ENCODE measurements at regions not wholly inside any gene's neighbourhood (a gene's known extent, or its start where the extent isn't known, plus 50 kb on each side); places are given as distances from the start of the nearest gene placed in this dataset.
"Not testable (repeated sequence)": the region's sequence is repeated elsewhere in the genome, so short reads cannot be mapped to it uniquely, and the experiment has no call there.

GRCh38 chr1:121558034-121558433 is 373.3 kb downstream of the SRGAP2C start:
- H3K27ac ChIP-seq (ENCODE audit: low read depth in 2 of 2, low read length in 2 of 2) = not testable (repeated sequence)

GRCh38 chr1:121558514-121558913 is 373.7 kb downstream of the SRGAP2C start:
- H3K36me3 ChIP-seq (ENCODE audit: control insufficient read depth in 2 of 2, insufficient read depth in 2 of 2, low read length in 2 of 2) = no peaks in the 10 kb centered on the region
- H3K4me3 ChIP-seq (ENCODE audit: low read length in 2 of 2) = no peak overlapping the region
- H3K27ac ChIP-seq (ENCODE audit: low read depth in 2 of 2, low read length in 2 of 2) = no peak overlapping the region
- H3K9ac ChIP-seq (ENCODE audit: low read depth in 1 of 2, low read length in 2 of 2) = no peak overlapping the region
- no peaks in the 10 kb centered on the region for H3K4me1 ChIP-seq (ENCODE audit: control insufficient read depth in 2 of 2, insufficient read depth in 2 of 2, low read length in 2 of 2)
- no peaks in the 10 kb centered on the region for H3K9me3 ChIP-seq (ENCODE audit: control insufficient read depth in 2 of 2, low read length in 2 of 2)
- H3K27me3 ChIP-seq (ENCODE audit: control insufficient read depth in 2 of 2, insufficient read depth in 2 of 2, low read length in 2 of 2) = no peaks in the 10 kb centered on the region

More at GRCh38 chr1:121558034-121558433, 373.3 kb downstream of the SRGAP2C start:
- not testable (repeated sequence) for H3K9ac ChIP-seq (ENCODE audit: low read depth in 1 of 2, low read length in 2 of 2); H3K9me3 ChIP-seq (ENCODE audit: control insufficient read depth in 2 of 2, low read length in 2 of 2); H3K36me3 ChIP-seq (ENCODE audit: control insufficient read depth in 2 of 2, insufficient read depth in 2 of 2, low read length in 2 of 2); H3K4me3 ChIP-seq (ENCODE audit: low read length in 2 of 2); H3K4me1 ChIP-seq (ENCODE audit: control insufficient read depth in 2 of 2, insufficient read depth in 2 of 2, low read length in 2 of 2); H3K27me3 ChIP-seq (ENCODE audit: control insufficient read depth in 2 of 2, insufficient read depth in 2 of 2, low read length in 2 of 2)

- Histone ChIP-seq H3K4me3 (ENCODE audit: low read length in 2 of 2) (no peak overlapping the region), H3K27ac (ENCODE audit: low read depth in 2 of 2, low read length in 2 of 2) (no peak overlapping the region), H3K9me3 (ENCODE audit: control insufficient read depth in 2 of 2, low read length in 2 of 2) (no peaks in the 10 kb centered on the region), H3K4me1 (ENCODE audit: control insufficient read depth in 2 of 2, insufficient read depth in 2 of 2, low read length in 2 of 2) (no peaks in the 10 kb centered on the region), H3K36me3 (ENCODE audit: control insufficient read depth in 2 of 2, insufficient read depth in 2 of 2, low read length in 2 of 2) (no peaks in the 10 kb centered on the region), H3K9ac (ENCODE audit: low read depth in 1 of 2, low read length in 2 of 2) (no peak overlapping the region), H3K27me3 (ENCODE audit: control insufficient read depth in 2 of 2, insufficient read depth in 2 of 2, low read length in 2 of 2) (no peaks in the 10 kb centered on the region)
These were observed 381.6 kb downstream of the SRGAP2C start for GRCh38 chr1:121566346-121566745.

GRCh38 chr1:121569428-121569827 is 384.7 kb downstream of the SRGAP2C start:
- Histone ChIP-seq H3K4me3 (ENCODE audit: low read length in 2 of 2) (no peak overlapping the region), H3K27me3 (ENCODE audit: control insufficient read depth in 2 of 2, insufficient read depth in 2 of 2, low read length in 2 of 2) (no peaks in the 10 kb centered on the region), H3K9me3 (ENCODE audit: control insufficient read depth in 2 of 2, low read length in 2 of 2) (no peaks in the 10 kb centered on the region), H3K36me3 (ENCODE audit: control insufficient read depth in 2 of 2, insufficient read depth in 2 of 2, low read length in 2 of 2) (no peaks in the 10 kb centered on the region), H3K27ac (ENCODE audit: low read depth in 2 of 2, low read length in 2 of 2) (no peak overlapping the region), H3K4me1 (ENCODE audit: control insufficient read depth in 2 of 2, insufficient read depth in 2 of 2, low read length in 2 of 2) (no peaks in the 10 kb centered on the region), H3K9ac (ENCODE audit: low read depth in 1 of 2, low read length in 2 of 2) (no peak overlapping the region)

- H3K9ac ChIP-seq (ENCODE audit: low read depth in 1 of 2, low read length in 2 of 2); H3K4me1 ChIP-seq (ENCODE audit: control insufficient read depth in 2 of 2, insufficient read depth in 2 of 2, low read length in 2 of 2); H3K27me3 ChIP-seq (ENCODE audit: control insufficient read depth in 2 of 2, insufficient read depth in 2 of 2, low read length in 2 of 2); H3K9me3 ChIP-seq (ENCODE audit: control insufficient read depth in 2 of 2, low read length in 2 of 2); H3K36me3 ChIP-seq (ENCODE audit: control insufficient read depth in 2 of 2, insufficient read depth in 2 of 2, low read length in 2 of 2); H3K4me3 ChIP-seq (ENCODE audit: low read length in 2 of 2); H3K27ac ChIP-seq (ENCODE audit: low read depth in 2 of 2, low read length in 2 of 2): not testable (repeated sequence)
These were observed 389.2 kb downstream of the SRGAP2C start for GRCh38 chr1:121573881-121574504.

GRCh38 chr1:121574505-121574899 is 389.7 kb downstream of the SRGAP2C start:
- not testable (repeated sequence) for H3K4me3 ChIP-seq (ENCODE audit: low read length in 2 of 2); H3K9me3 ChIP-seq (ENCODE audit: control insufficient read depth in 2 of 2, low read length in 2 of 2); H3K4me1 ChIP-seq (ENCODE audit: control insufficient read depth in 2 of 2, insufficient read depth in 2 of 2, low read length in 2 of 2); H3K27me3 ChIP-seq (ENCODE audit: control insufficient read depth in 2 of 2, insufficient read depth in 2 of 2, low read length in 2 of 2); H3K36me3 ChIP-seq (ENCODE audit: control insufficient read depth in 2 of 2, insufficient read depth in 2 of 2, low read length in 2 of 2); H3K27ac ChIP-seq (ENCODE audit: low read depth in 2 of 2, low read length in 2 of 2); H3K9ac ChIP-seq (ENCODE audit: low read depth in 1 of 2, low read length in 2 of 2)

DNA sequence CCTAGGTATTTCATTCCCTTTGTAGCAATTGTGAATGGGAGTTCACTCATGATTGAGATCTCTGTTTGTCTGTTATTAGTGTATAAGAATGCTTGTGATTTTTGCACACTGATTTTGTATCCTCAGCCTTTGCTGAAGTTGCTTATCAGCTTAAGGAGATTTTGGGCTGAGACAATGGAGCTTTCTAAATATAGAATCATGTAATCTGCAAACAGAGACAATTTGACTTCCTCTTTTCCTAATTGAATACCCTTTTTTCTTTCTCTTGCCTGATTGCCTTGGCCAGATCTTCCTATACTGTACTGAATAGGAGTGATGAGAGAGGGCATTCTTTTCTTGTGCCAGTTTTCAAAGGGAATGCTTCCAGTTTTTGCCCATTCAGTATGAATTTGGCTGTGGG is 398.1 kb downstream of the SRGAP2C start:
- H3K27me3 ChIP-seq (ENCODE audit: control insufficient read depth in 2 of 2, insufficient read depth in 2 of 2, low read length in 2 of 2); H3K4me3 ChIP-seq (ENCODE audit: low read length in 2 of 2); H3K36me3 ChIP-seq (ENCODE audit: control insufficient read depth in 2 of 2, insufficient read depth in 2 of 2, low read length in 2 of 2); H3K9ac ChIP-seq (ENCODE audit: low read depth in 1 of 2, low read length in 2 of 2); H3K9me3 ChIP-seq (ENCODE audit: control insufficient read depth in 2 of 2, low read length in 2 of 2); H3K4me1 ChIP-seq (ENCODE audit: control insufficient read depth in 2 of 2, insufficient read depth in 2 of 2, low read length in 2 of 2); H3K27ac ChIP-seq (ENCODE audit: low read depth in 2 of 2, low read length in 2 of 2): not testable (repeated sequence)

GRCh38 chr1:121586369-121587229 is 401.8 kb downstream of the SRGAP2C start:
- Histone ChIP-seq H3K4me3 (ENCODE audit: low read length in 2 of 2) (peak overlapping the region in 1 of 2 donors; percentile 43), H3K9me3 (ENCODE audit: control insufficient read depth in 2 of 2, low read length in 2 of 2) (no peaks in the 10 kb centered on the region), H3K36me3 (ENCODE audit: control insufficient read depth in 2 of 2, insufficient read depth in 2 of 2, low read length in 2 of 2) (no peaks in the 10 kb centered on the region), H3K27me3 (ENCODE audit: control insufficient read depth in 2 of 2, insufficient read depth in 2 of 2, low read length in 2 of 2) (no peaks in the 10 kb centered on the region), H3K27ac (ENCODE audit: low read depth in 2 of 2, low read length in 2 of 2) (no peak overlapping the region), H3K4me1 (ENCODE audit: control insufficient read depth in 2 of 2, insufficient read depth in 2 of 2, low read length in 2 of 2) (peaks cover 0 to 5% of the 10 kb centered on the region in 2 donors), H3K9ac (ENCODE audit: low read depth in 1 of 2, low read length in 2 of 2) (no peak overlapping the region)

GRCh38 chr1:121587230-121587569 is 402.4 kb downstream of the SRGAP2C start:
- Histone ChIP-seq H3K9ac (ENCODE audit: low read depth in 1 of 2, low read length in 2 of 2) (no peak overlapping the region), H3K9me3 (ENCODE audit: control insufficient read depth in 2 of 2, low read length in 2 of 2) (no peaks in the 10 kb centered on the region), H3K27ac (ENCODE audit: low read depth in 2 of 2, low read length in 2 of 2) (no peak overlapping the region), H3K27me3 (ENCODE audit: control insufficient read depth in 2 of 2, insufficient read depth in 2 of 2, low read length in 2 of 2) (no peaks in the 10 kb centered on the region), H3K4me3 (ENCODE audit: low read length in 2 of 2) (no peak overlapping the region), H3K4me1 (ENCODE audit: control insufficient read depth in 2 of 2, insufficient read depth in 2 of 2, low read length in 2 of 2) (peaks cover 0 to 5% of the 10 kb centered on the region in 2 donors), H3K36me3 (ENCODE audit: control insufficient read depth in 2 of 2, insufficient read depth in 2 of 2, low read length in 2 of 2) (no peaks in the 10 kb centered on the region)

DNA sequence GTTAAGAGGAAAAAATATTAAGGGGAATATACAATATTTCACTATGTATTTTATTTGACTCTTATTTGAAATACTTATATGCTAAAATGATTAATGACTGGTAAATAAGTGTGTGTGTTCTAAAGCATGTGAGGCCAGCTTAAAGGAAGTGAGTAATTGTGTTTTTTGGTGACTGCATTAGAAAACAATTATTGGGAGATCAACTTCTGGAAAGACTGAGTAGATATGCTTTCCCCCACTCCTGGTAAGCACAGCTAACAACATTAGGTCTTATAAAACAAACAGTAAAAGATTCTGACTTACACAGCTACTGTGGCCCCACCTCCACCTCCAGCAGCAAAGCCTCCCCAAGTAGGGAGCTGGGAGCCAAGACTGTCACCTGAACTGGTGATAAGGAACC is 403.0 kb downstream of the SRGAP2C start:
- peaks cover 0 to 5% of the 10 kb centered on the region in 2 donors for H3K4me1 ChIP-seq (ENCODE audit: control insufficient read depth in 2 of 2, insufficient read depth in 2 of 2, low read length in 2 of 2)
- no peak overlapping the region for H3K4me3 ChIP-seq (ENCODE audit: low read length in 2 of 2)
- no peak overlapping the region for H3K9ac ChIP-seq (ENCODE audit: low read depth in 1 of 2, low read length in 2 of 2)
- H3K36me3 ChIP-seq (ENCODE audit: control insufficient read depth in 2 of 2, insufficient read depth in 2 of 2, low read length in 2 of 2) = no peaks in the 10 kb centered on the region
- no peaks in the 10 kb centered on the region for H3K27me3 ChIP-seq (ENCODE audit: control insufficient read depth in 2 of 2, insufficient read depth in 2 of 2, low read length in 2 of 2)
- H3K27ac ChIP-seq (ENCODE audit: low read depth in 2 of 2, low read length in 2 of 2) = no peak overlapping the region
- no peaks in the 10 kb centered on the region for H3K9me3 ChIP-seq (ENCODE audit: control insufficient read depth in 2 of 2, low read length in 2 of 2)
